Testis (tissue), 2 donors: ENCODE measurements at regions not wholly inside any gene's neighbourhood (a gene's known extent, or its start where the extent isn't known, plus 50 kb on each side); places are given as distances from the start of the nearest gene placed in this dataset.

ENCODE experiments used
- DNase-seq: peaks from one replicate; pipeline ENCODE4 v3.0.0-alpha.2; 2019
- H3K27ac ChIP-seq, 2 donors: fragments of 200-600 bp; sonication (generic); one replicate each; pipeline ENCODE4 v1.5.1; 2019
- H3K27me3 ChIP-seq: fragments of 200-600 bp; sonication (generic); one replicate; pipeline ENCODE4 v1.5.1; 2019
- H3K36me3 ChIP-seq: fragments of 200-600 bp; sonication (generic); one replicate; pipeline ENCODE4 v1.5.1; 2017; ENCODE audit warnings: low read depth; ENCODE audit errors: missing control alignments
- H3K4me1 ChIP-seq: fragments of 200-600 bp; sonication (generic); one replicate; pipeline ENCODE4 v1.5.1; 2019
- H3K4me3 ChIP-seq, 2 donors: fragments of 200-600 bp; sonication (generic); one replicate each; pipeline ENCODE4 v1.5.1; 2017 to 2019
- H3K9me3 ChIP-seq: fragments of 200-600 bp; sonication (generic); one replicate; pipeline ENCODE4 v1.5.1; 2017
- POLR2A ChIP-seq: fragments of 450-650 bp; IDR thresholded peaks from one replicate; pipeline ENCODE4 v1.6.1; 2017; ENCODE audit warnings: antibody characterized with exemption, mild to moderate bottlenecking, moderate library complexity
- WGBS, 2 donors: methylation state at CpG; one replicate each; pipeline ENCODE4 v1.1.5; 2018; 5-methylcytosine and 5-hydroxymethylcytosine counted together
- intact Hi-C: fragments of 100-400 bp; cut with DNase I; formaldehyde crosslinking; loops from one replicate; pipeline ENCODE4 v1.15.1; 2023; ENCODE audit warnings: low total_unique reads
- TF ChIP-seq, protein P1 (sequence below), 3 experiments: fragments of 450-650 bp in 2 of 3; fragments of 200-600 bp in 1 of 3; sonication (generic) in 1 of 3; IDR thresholded peaks; one replicate each; pipeline ENCODE4 v1.5.1; 2016 to 2019; ENCODE audit warnings: antibody characterized with exemption in 3 of 3, mild to moderate bottlenecking in 2 of 3, moderate library complexity in 1 of 3

DNA sequence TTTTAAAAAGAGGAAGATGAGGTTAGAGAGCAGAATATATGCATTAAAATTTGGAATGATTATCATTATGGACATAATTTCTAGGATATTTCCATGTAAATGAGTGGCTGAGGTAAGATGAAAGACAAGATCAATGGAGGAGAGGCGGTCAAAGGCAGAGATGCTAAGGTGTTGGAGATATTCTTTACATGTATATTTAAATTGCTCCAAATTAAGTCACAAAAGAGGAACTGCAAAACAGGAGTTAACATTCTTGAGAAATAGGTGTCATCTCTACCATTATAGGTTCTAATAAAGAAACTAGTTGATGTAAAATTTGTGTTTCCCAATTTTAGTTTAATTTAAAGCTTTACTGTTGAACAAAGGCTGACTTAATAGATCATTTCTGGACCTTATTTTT, 268.5 kb upstream of the PPFIA2 start:
- TF ChIP-seq POLR2A, result no peak
- TF ChIP-seq, protein P1, sequence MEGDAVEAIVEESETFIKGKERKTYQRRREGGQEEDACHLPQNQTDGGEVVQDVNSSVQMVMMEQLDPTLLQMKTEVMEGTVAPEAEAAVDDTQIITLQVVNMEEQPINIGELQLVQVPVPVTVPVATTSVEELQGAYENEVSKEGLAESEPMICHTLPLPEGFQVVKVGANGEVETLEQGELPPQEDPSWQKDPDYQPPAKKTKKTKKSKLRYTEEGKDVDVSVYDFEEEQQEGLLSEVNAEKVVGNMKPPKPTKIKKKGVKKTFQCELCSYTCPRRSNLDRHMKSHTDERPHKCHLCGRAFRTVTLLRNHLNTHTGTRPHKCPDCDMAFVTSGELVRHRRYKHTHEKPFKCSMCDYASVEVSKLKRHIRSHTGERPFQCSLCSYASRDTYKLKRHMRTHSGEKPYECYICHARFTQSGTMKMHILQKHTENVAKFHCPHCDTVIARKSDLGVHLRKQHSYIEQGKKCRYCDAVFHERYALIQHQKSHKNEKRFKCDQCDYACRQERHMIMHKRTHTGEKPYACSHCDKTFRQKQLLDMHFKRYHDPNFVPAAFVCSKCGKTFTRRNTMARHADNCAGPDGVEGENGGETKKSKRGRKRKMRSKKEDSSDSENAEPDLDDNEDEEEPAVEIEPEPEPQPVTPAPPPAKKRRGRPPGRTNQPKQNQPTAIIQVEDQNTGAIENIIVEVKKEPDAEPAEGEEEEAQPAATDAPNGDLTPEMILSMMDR (IDR thresholded peaks at IDR 0.05), result no peak
- no peaks in the 10 kb centered on the region for H3K36me3 ChIP-seq
- H3K27me3 ChIP-seq, result no peaks in the 10 kb centered on the region
- intact Hi-C loops, result no loop called here
- H3K9me3 ChIP-seq, result no peaks in the 10 kb centered on the region
- no peak overlapping the region for H3K4me3 ChIP-seq
- WGBS, 2 donors, result 80 to 97% methylated on average over 1 of the region's 1 CpG
- no peaks in the 10 kb centered on the region for H3K4me1 ChIP-seq
- no peak overlapping the region for H3K27ac ChIP-seq
- no peak for DNase-seq

DNA sequence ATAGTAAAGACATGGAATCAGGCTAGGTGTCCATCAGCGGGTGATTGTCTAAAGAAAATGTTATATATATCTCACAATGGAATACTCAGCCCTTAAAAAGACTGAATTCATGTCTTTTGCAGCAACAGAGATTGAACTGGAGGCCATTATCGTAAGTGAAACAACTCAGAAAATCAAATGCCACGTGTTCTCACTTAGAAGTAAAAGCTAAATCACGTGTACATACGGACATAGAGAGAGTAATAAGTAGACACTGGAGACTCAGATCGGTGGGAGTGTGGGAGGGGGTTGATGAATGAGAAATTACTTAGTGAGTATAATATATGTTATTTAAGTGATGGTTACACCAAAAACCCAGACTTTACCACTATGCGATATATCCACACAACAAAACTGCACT, 266.3 kb upstream of the PPFIA2 start:
- 60 to 75% methylated on average over 7 of the region's 7 CpGs for WGBS, 2 donors
- intact Hi-C loops, result no loop called here
- no peaks in the 10 kb centered on the region for H3K4me1 ChIP-seq

GRCh38 chr12:82019533-82019932, 260.4 kb upstream of the PPFIA2 start:
- no peak overlapping the region for H3K27ac ChIP-seq
- H3K4me3 ChIP-seq, result no peak overlapping the region
- TF ChIP-seq, protein P1 (IDR thresholded peaks at IDR 0.05), result peak in 2 of 3 experiments; percentile 9 to 15
- TF ChIP-seq POLR2A, result no peak
- H3K4me1 ChIP-seq, result no peaks in the 10 kb centered on the region
- peak; percentile 17 for DNase-seq
- intact Hi-C loops, result no loop called here
- no peaks in the 10 kb centered on the region for H3K9me3 ChIP-seq
- H3K27me3 ChIP-seq, result no peaks in the 10 kb centered on the region
- H3K36me3 ChIP-seq, result no peaks in the 10 kb centered on the region

More for the DNA sequence above, 266.3 kb upstream of the PPFIA2 start:
- no peak overlapping the region for H3K4me3 ChIP-seq
- DNase-seq, result no peak
- H3K9me3 ChIP-seq, result no peaks in the 10 kb centered on the region
- no peak overlapping the region for H3K27ac ChIP-seq
- no peaks in the 10 kb centered on the region for H3K27me3 ChIP-seq
- TF ChIP-seq POLR2A, result no peak
- TF ChIP-seq, protein P1 (IDR thresholded peaks at IDR 0.05), result no peak
- H3K36me3 ChIP-seq, result no peaks in the 10 kb centered on the region

GRCh38 chr12:82015623-82016347, 256.6 kb upstream of the PPFIA2 start:
- H3K27me3 ChIP-seq, result no peaks in the 10 kb centered on the region
- no peaks in the 10 kb centered on the region for H3K36me3 ChIP-seq
- TF ChIP-seq, protein P1 (IDR thresholded peaks at IDR 0.05), result no peak
- TF ChIP-seq POLR2A, result no peak
- H3K4me3 ChIP-seq, result no peak overlapping the region
- H3K4me1 ChIP-seq, result no peaks in the 10 kb centered on the region
- no peak overlapping the region for H3K27ac ChIP-seq
- H3K9me3 ChIP-seq, result no peaks in the 10 kb centered on the region
- DNase-seq, result no peak
- intact Hi-C loops, result no loop called here
- 89 to 91% methylated on average over 1 of the region's 1 CpG for WGBS, 2 donors

GRCh38 chr12:82012176-82012575, 253.0 kb upstream of the PPFIA2 start:
- no peaks in the 10 kb centered on the region for H3K9me3 ChIP-seq
- H3K27ac ChIP-seq, result no peak overlapping the region
- H3K27me3 ChIP-seq, result no peaks in the 10 kb centered on the region
- no peak for DNase-seq
- H3K36me3 ChIP-seq, result no peaks in the 10 kb centered on the region
- intact Hi-C loops, result no loop called here
- H3K4me1 ChIP-seq, result no peaks in the 10 kb centered on the region
- 79 to 87% methylated on average over 4 of the region's 4 CpGs for WGBS, 2 donors
- H3K4me3 ChIP-seq, result no peak overlapping the region
- TF ChIP-seq, protein P1 (IDR thresholded peaks at IDR 0.05), result no peak
- TF ChIP-seq POLR2A, result no peak
